ENCODE measurements at regions not wholly inside any gene's neighbourhood (a gene's known extent, or its start where the extent isn't known, plus 50 kb on each side); places are given as distances from the start of the nearest gene placed in this dataset.

DNA sequence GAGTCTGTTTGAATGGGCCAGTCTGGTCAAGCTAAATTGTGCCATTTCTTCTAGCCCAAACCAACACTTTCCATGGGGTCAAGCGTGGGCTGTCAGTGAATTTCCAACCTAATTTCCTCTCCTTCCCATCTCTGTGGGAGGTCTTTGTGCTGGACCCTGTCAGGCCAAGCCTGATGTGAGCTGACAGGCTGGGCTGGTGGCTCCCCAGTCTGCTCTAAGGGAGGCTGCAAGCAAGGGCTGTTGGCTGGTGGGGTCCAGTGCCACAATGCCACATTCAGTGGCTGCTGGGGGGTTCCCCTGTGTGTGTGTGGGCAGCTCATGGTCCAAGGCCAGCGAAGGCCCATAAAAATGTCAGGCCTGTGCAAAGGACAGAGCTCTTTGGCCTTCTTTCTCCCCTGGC lies 216.1 kb downstream of the OPA1 start:
- TF ChIP-seq EZH2 (IDR thresholded peaks at IDR 0.05) (no peak), EGR1 (IDR thresholded peaks at IDR 0.05; ENCODE audit: low read depth) (no peak), SIN3A (IDR thresholded peaks at IDR 0.05; ENCODE audit: low read depth) (no peak), POLR2A (IDR thresholded peaks at IDR 0.05; ENCODE audit: borderline replicate concordance, extremely low read depth, insufficient read depth, insufficient read length) (no peak)
- TF ChIP-seq, protein P1, sequence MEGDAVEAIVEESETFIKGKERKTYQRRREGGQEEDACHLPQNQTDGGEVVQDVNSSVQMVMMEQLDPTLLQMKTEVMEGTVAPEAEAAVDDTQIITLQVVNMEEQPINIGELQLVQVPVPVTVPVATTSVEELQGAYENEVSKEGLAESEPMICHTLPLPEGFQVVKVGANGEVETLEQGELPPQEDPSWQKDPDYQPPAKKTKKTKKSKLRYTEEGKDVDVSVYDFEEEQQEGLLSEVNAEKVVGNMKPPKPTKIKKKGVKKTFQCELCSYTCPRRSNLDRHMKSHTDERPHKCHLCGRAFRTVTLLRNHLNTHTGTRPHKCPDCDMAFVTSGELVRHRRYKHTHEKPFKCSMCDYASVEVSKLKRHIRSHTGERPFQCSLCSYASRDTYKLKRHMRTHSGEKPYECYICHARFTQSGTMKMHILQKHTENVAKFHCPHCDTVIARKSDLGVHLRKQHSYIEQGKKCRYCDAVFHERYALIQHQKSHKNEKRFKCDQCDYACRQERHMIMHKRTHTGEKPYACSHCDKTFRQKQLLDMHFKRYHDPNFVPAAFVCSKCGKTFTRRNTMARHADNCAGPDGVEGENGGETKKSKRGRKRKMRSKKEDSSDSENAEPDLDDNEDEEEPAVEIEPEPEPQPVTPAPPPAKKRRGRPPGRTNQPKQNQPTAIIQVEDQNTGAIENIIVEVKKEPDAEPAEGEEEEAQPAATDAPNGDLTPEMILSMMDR (IDR thresholded peaks at IDR 0.05 in 2 of 3, conservative IDR thresholded peaks at IDR 0.05 in 1 of 3; ENCODE audit: borderline replicate concordance in 1 of 3, insufficient read depth in 1 of 3, low read depth in 2 of 3, low read length in 2 of 3): no peak
- TF ChIP-seq, protein P2, sequence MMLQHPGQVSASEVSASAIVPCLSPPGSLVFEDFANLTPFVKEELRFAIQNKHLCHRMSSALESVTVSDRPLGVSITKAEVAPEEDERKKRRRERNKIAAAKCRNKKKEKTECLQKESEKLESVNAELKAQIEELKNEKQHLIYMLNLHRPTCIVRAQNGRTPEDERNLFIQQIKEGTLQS (IDR thresholded peaks at IDR 0.05): no peak
- TF ChIP-seq, protein P3, sequence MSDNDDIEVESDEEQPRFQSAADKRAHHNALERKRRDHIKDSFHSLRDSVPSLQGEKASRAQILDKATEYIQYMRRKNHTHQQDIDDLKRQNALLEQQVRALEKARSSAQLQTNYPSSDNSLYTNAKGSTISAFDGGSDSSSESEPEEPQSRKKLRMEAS (IDR thresholded peaks at IDR 0.05): no peak
